Astrocyte (in vitro differentiated cells and primary cell): ENCODE measurements at regions not wholly inside any gene's neighbourhood (a gene's known extent, or its start where the extent isn't known, plus 50 kb on each side); places are given as distances from the start of the nearest gene placed in this dataset.

Experiments used
- DNase-seq: peaks from one replicate; pipeline ENCODE4 v3.0.0-alpha.2; 2010; ENCODE audit warnings: low read depth
- FAIRE-seq: peaks from 2 replicates; lab custom pipeline; 2011; peaks lifted over from hg19 to GRCh38; lab: Jason Lieb, UNC
- H2AFZ ChIP-seq: 2 replicates; pipeline ENCODE4 v1.6.0; 2012; ENCODE audit warnings: low read depth, low read length, inconsistent platforms
- H3K27ac ChIP-seq: 2 replicates; pipeline ENCODE4 v1.5.1; 2011; ENCODE audit warnings: low read depth, low read length, inconsistent platforms
- H3K27me3 ChIP-seq: 2 replicates; pipeline ENCODE4 v1.6.0; 2011; ENCODE audit warnings: low read length, inconsistent platforms; ENCODE audit not compliant: insufficient read depth
- H3K36me3 ChIP-seq: 2 replicates; pipeline ENCODE4 v1.5.1; 2011; ENCODE audit warnings: low read length, inconsistent platforms; ENCODE audit not compliant: insufficient read depth
- H3K4me1 ChIP-seq: 2 replicates; pipeline ENCODE4 v1.5.1; 2011; ENCODE audit warnings: low read length, inconsistent platforms; ENCODE audit not compliant: insufficient read depth
- H3K4me2 ChIP-seq: 2 replicates; pipeline ENCODE4 v1.6.0; 2012; ENCODE audit warnings: low read length, inconsistent platforms
- H3K4me3 ChIP-seq: 2 replicates; pipeline ENCODE4 v1.5.1; 2011; ENCODE audit warnings: low read depth, mild to moderate bottlenecking, low read length, inconsistent platforms; ENCODE audit not compliant: insufficient read depth
- H3K79me2 ChIP-seq: 2 replicates; pipeline ENCODE4 v1.6.0; 2012; ENCODE audit warnings: mild to moderate bottlenecking, low read length, inconsistent platforms; ENCODE audit not compliant: insufficient read depth
- H3K9ac ChIP-seq: 2 replicates; pipeline ENCODE4 v1.6.0; 2012; ENCODE audit warnings: mild to moderate bottlenecking, low read length, inconsistent platforms
- H3K9me3 ChIP-seq: 2 replicates; pipeline ENCODE4 v1.5.1; 2012; ENCODE audit warnings: low read depth, mild to moderate bottlenecking, low read length, inconsistent platforms; ENCODE audit not compliant: insufficient read depth
- H4K20me1 ChIP-seq: 2 replicates; pipeline ENCODE4 v1.6.0; 2012; ENCODE audit warnings: low read length, inconsistent platforms; ENCODE audit not compliant: insufficient read depth
- H3K27ac Mint-ChIP-seq: one replicate; pipeline ENCODE4 v1.8.0; 2021; ENCODE audit warnings: mild to moderate bottlenecking, mixed read lengths; ENCODE audit not compliant: unreplicated experiment
- H3K27me3 Mint-ChIP-seq: one replicate; pipeline ENCODE4 v1.8.0; 2021; ENCODE audit warnings: low read depth, mixed read lengths; ENCODE audit not compliant: unreplicated experiment
- H3K36me3 Mint-ChIP-seq: one replicate; pipeline ENCODE4 v1.8.0; 2021; ENCODE audit warnings: low read depth, mixed read lengths; ENCODE audit not compliant: unreplicated experiment
- H3K4me1 Mint-ChIP-seq: one replicate; pipeline ENCODE4 v1.8.0; 2021; ENCODE audit warnings: low read depth, mixed read lengths; ENCODE audit not compliant: unreplicated experiment
- H3K4me3 Mint-ChIP-seq: one replicate; pipeline ENCODE4 v1.8.0; 2021; ENCODE audit warnings: mild to moderate bottlenecking, moderate library complexity, mixed read lengths; ENCODE audit not compliant: unreplicated experiment
- H3K9me3 Mint-ChIP-seq: one replicate; pipeline ENCODE4 v1.8.0; 2021; ENCODE audit warnings: mild to moderate bottlenecking, mixed read lengths; ENCODE audit not compliant: unreplicated experiment
- EZH2 ChIP-seq: IDR thresholded peaks from 2 replicates; pipeline ENCODE4 v1.6.1; 2012; ENCODE audit warnings: mild to moderate bottlenecking, low read length, inconsistent platforms; ENCODE audit not compliant: insufficient read depth
- TF ChIP-seq, protein P1 (sequence below): IDR thresholded peaks from 2 replicates; pipeline ENCODE4 v1.5.1; 2011; ENCODE audit warnings: low read depth, mild to moderate bottlenecking, inconsistent platforms, low read length, moderate library complexity; ENCODE audit not compliant: insufficient read depth

DNA sequence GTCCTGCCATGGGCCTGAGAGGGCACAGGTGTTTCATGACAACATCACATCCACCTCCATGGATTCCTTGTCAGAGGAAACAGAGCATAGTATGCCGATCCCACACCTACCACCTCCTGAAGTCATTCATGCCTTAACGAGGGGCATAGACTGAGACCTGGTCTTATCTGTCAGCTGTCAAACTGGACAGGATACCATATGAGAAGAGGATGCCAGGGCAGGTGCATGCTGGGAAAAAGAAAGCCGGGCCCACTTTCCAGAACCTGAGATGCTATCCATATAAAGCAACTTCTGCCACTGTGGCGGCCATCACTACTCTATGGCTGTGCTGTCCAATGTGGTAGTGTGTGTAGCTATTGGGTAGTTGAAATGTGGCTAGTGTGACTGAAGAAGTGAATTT, 116.0 kb upstream of the SIX2 start:
- FAIRE-seq: no peak

DNA sequence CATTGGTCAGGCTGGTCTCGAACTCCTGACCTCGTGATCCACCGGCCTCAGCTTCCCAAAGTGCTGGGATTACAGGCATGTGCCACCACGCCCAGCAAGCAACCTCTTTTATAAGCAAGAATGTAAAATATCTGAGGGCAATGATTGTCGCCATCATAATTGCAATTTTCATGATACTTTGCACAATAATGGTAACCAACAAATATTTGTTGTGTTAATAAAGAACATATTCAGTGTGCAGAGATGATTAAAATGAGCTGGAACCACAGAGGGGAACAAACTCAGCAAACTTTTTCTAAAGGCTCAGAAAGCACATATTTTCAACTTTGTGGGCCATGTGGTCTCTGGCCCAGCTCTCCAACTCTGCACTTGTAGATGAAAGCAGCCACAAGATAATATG, 115.2 kb upstream of the SIX2 start:
- no peak for FAIRE-seq
- no peak overlapping the region for H3K27ac Mint-ChIP-seq
- TF ChIP-seq, protein P1, sequence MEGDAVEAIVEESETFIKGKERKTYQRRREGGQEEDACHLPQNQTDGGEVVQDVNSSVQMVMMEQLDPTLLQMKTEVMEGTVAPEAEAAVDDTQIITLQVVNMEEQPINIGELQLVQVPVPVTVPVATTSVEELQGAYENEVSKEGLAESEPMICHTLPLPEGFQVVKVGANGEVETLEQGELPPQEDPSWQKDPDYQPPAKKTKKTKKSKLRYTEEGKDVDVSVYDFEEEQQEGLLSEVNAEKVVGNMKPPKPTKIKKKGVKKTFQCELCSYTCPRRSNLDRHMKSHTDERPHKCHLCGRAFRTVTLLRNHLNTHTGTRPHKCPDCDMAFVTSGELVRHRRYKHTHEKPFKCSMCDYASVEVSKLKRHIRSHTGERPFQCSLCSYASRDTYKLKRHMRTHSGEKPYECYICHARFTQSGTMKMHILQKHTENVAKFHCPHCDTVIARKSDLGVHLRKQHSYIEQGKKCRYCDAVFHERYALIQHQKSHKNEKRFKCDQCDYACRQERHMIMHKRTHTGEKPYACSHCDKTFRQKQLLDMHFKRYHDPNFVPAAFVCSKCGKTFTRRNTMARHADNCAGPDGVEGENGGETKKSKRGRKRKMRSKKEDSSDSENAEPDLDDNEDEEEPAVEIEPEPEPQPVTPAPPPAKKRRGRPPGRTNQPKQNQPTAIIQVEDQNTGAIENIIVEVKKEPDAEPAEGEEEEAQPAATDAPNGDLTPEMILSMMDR: no peak
- TF ChIP-seq EZH2: no peak
- peaks cover 32% of the 10 kb centered on the region for H3K4me1 ChIP-seq
- peaks cover 21% of the 10 kb centered on the region for H3K4me1 Mint-ChIP-seq
- H3K27me3 ChIP-seq: no peaks in the 10 kb centered on the region
- no peaks in the 10 kb centered on the region for H3K36me3 ChIP-seq
- no peaks in the 10 kb centered on the region for H3K36me3 Mint-ChIP-seq
- no peak for DNase-seq
- no peaks in the 10 kb centered on the region for H3K9me3 ChIP-seq
- H3K4me3 ChIP-seq: no peak overlapping the region
- no peak overlapping the region for H3K4me2 ChIP-seq
- peaks cover 9% of the 10 kb centered on the region for H3K27me3 Mint-ChIP-seq
- no peaks in the 10 kb centered on the region for H3K9me3 Mint-ChIP-seq
- H2AFZ ChIP-seq: no peak overlapping the region
- H4K20me1 ChIP-seq: peaks cover 3% of the 10 kb centered on the region
- H3K79me2 ChIP-seq: no peaks in the 10 kb centered on the region
- H3K9ac ChIP-seq: no peak overlapping the region
- H3K4me3 Mint-ChIP-seq: no peak overlapping the region
- H3K27ac ChIP-seq: no peak overlapping the region

More for the DNA sequence above, 116.0 kb upstream of the SIX2 start:
- Histone ChIP-seq H3K36me3 (no peaks in the 10 kb centered on the region), H3K4me3 (no peak overlapping the region), H3K4me1 (peaks cover 24% of the 10 kb centered on the region), H3K4me2 (no peak overlapping the region), H2AFZ (no peak overlapping the region), H3K79me2 (no peaks in the 10 kb centered on the region), H3K9me3 (no peaks in the 10 kb centered on the region), H3K27ac (no peak overlapping the region), H3K27me3 (no peaks in the 10 kb centered on the region), H4K20me1 (no peaks in the 10 kb centered on the region), H3K9ac (no peak overlapping the region)
- peaks cover 13% of the 10 kb centered on the region for H3K4me1 Mint-ChIP-seq
- H3K36me3 Mint-ChIP-seq: no peaks in the 10 kb centered on the region
- H3K9me3 Mint-ChIP-seq: no peaks in the 10 kb centered on the region
- no peak for DNase-seq
- H3K4me3 Mint-ChIP-seq: no peak overlapping the region
- H3K27ac Mint-ChIP-seq: no peak overlapping the region
- peaks cover 9% of the 10 kb centered on the region for H3K27me3 Mint-ChIP-seq
- no peak for TF ChIP-seq EZH2
- TF ChIP-seq, protein P1: no peak

DNA sequence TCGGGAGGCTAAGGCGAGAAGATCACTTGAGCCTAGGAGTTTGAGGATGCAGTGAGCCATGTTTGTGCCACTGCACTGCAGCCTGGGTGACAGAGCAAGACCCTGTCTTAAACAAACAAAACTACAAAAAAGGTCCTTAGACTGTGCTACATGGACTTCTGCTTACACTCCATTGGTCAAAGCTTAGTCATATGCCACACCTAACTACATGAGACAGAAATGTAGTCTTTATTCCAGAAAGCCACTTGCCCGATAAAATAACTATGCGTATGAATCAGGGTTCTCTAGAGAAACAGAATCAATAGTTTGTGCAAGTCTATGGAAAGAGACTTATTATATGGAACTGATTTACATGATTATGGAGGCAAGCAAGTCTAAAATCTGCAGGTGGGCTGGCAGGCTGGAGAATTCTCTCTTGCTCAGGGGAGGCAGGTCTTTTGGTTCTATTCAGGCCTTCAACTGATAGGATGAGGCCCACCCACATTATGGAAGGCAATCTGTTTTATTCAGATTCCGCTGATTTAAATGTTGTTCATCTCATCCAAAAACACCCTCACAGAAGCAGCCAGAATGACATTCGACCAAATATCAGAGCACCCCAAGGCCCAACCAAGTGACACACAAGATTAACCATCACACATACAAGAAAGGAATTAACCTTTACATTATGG, 114.4 kb upstream of the SIX2 start:
- no peaks in the 10 kb centered on the region for H3K36me3 ChIP-seq
- peak; percentile 17 for DNase-seq
- Mint-ChIP-seq H3K27me3 (peaks cover 9% of the 10 kb centered on the region), H3K36me3 (no peaks in the 10 kb centered on the region), H3K27ac (no peak overlapping the region), H3K4me3 (no peak overlapping the region), H3K4me1 (peaks cover 25% of the 10 kb centered on the region), H3K9me3 (no peaks in the 10 kb centered on the region)
- no peak for TF ChIP-seq EZH2
- TF ChIP-seq, protein P1: no peak
- no peak overlapping the region for H2AFZ ChIP-seq
- FAIRE-seq: no peak
- H3K9ac ChIP-seq: no peak overlapping the region
- H4K20me1 ChIP-seq: peaks cover 3% of the 10 kb centered on the region
- no peak overlapping the region for H3K4me2 ChIP-seq
- peaks cover 32% of the 10 kb centered on the region for H3K4me1 ChIP-seq
- H3K27me3 ChIP-seq: no peaks in the 10 kb centered on the region
- no peaks in the 10 kb centered on the region for H3K79me2 ChIP-seq
- H3K9me3 ChIP-seq: no peaks in the 10 kb centered on the region
- H3K27ac ChIP-seq: no peak overlapping the region
- no peak overlapping the region for H3K4me3 ChIP-seq
